ENCODE measurements at regions not wholly inside any gene's neighbourhood (a gene's known extent, or its start where the extent isn't known, plus 50 kb on each side); places are given as distances from the start of the nearest gene placed in this dataset.

DNA sequence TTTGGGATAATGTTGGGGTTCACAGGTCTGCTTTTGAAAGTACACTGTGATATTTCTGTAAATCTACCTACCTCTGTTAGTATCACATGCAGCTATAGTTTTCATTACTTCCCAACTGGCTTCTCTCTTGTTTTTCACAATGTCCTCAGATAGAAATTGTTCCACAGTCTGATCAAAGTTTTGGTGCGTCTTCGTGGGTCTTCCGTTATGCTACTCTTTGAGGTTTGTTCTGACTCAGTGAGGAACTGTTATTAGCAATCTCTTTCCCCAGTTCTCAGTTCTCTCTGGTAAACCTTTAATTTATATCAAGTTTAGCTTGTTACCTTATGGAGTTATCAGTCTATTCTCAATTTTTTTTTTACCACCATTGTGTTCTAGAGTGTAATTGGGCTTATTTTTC, 2061.2 kb upstream of the CDH9 start:
- DNase-seq (ENCODE audit: low spot score) = no peak

DNA sequence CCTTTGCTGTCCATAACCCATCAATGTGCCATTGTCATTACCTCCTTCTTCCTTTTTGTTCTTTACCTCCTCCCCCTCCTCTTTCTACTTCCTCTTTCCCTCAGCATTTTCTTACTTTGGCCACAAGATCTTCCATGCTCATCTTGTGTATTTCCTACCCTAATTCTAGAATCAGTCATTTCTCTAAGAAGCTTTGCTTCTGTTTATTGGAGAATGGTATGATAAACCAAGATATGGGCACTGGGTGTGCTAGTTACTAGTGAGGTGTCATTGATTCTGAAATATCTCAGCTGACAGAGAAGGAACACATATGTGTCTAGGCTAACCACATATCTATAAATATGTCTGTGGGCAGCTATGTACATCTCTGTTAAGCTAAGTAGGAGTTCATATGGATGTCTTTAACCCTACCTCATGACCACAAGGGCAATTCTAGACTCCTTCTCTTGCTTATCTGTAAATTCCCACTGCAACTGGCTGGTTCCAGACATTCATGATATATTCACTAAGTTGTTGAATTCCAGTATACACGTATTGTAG, 2051.3 kb upstream of the CDH9 start:
- no peak for DNase-seq (ENCODE audit: low spot score)

DNA sequence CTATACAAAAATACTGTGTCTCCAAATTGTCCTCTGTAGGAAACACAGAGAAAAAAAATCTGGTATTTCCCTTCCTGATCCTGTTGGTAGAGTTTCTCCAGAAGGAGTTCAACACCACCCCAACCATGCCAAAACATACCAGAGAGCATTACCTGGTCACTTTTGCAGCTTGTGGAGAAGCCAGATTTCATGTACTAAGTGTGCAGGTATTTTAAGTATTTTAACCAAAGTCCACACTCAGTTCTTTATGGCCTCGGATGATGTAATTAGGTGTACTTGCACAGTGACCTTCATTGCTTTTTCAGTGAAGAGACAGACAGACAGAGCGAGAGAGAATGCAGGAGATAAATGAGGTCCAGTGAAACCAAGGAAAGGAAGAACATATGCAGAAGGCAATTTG, 2046.8 kb upstream of the CDH9 start:
- DNase-seq (ENCODE audit: low spot score) = no peak

DNA sequence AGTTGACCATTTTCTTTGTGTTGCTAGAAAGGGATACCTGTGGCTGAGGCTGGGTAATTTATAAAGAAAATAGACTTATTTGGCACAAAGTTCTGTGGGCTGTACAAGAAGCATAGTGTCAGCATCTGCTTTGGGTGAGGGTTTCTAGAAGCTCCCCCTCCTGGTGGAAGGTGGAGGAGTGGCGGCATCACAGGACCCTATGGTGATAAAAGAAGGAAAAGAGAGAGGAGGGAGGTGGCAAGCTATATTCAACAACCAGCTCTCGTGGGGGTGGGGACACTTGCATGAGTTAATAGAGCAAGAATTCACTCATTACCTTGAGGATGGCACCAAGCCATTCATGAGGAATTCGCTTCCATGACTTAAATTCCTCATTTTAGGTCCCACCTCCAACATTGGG, 2041.4 kb upstream of the CDH9 start:
- DNase-seq (ENCODE audit: low spot score) = no peak

DNA sequence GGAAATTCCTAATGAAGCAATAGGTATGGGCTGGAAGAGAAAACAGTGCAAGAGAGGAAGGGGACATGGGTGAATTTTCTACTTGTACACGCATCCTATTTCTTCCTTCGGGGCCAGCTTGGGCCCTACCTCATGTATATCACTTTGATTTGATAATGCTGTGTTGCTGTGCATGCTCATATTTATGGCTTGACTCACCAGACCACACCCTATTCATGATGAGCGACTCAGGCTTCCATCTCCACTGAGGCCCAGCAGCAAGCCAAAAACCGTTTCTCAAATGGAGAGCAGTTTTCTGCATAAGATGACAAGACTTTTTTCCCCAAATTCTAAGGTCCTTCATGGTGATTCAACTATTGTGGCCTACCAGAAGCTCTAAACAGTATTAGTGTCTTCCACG, 2039.1 kb upstream of the CDH9 start:
- DNase-seq (ENCODE audit: low spot score) = no peak

DNA sequence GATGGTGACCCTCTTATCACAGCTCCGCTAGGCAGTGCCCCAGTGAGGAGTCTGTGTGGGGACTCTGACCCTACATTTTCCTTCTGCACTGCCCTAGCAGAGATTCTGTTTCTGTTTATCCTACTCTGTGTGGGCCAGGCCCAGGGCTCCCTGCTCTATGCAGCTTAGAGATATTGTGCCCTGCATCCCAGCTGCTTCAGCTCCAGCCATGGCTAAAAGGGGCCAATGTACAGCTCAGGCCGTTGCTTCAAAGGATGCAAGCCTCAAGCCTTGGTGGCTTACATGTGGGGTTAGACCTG, 2030.7 kb upstream of the CDH9 start:
- DNase-seq (ENCODE audit: low spot score) = no peak

DNA sequence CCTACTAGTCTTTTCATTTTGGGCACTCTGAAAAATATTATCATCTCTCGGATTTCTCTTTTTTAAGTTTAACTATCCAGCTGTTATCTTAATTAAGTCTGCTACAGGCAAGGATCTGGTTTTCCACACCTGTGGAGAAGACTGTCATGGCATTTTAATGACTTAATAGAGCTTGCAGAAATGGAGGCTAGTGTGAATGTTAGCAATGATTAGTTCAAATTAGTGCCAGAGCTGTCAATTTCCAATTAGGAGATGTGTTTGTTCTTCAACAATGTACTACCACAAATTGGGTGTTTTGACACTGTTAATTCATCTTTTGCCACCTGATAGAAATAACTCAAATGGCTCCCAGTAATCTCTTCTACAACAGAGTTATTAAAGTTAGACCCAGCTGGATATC, 2023.0 kb upstream of the CDH9 start:
- no peak for DNase-seq (ENCODE audit: low spot score)

DNA sequence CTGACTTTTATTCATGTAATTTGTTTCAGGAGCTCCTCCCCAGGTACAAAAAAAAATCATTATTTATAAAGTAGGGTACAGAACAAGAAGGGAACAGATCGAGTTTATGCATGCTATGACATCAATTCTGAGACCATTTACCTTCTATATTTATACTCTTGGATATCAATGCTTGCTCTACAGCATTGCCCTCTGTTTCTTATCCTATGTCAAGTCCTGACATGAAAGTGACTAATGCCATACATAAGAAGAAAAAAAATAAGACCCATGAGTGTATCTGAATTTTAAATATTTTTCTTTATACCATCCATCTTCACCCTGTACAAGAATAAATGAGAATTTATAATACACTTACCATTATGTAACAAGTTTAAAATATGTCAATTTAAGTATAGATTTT, 2016.3 kb upstream of the CDH9 start:
- no peak for DNase-seq (ENCODE audit: low spot score)

DNA sequence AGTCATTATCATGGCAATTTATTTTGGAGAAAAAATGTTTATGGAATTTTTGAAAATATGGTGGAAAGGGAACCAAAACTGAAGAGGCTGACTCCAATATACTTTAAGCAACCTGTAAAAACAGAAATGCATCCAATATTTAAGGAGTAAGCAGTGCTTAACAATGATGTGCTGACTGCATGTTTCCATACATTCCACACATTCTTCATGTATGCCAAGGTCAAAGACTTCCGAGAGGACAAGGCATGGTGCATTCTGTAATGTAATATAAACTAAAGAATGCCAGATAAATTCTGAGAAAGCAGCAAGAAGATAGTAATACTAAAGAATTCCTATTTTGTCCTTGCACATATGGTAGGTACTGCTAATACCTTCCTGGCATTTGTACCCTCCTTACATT, 2015.9 kb upstream of the CDH9 start:
- DNase-seq (ENCODE audit: low spot score) = peak; percentile 41

DNA sequence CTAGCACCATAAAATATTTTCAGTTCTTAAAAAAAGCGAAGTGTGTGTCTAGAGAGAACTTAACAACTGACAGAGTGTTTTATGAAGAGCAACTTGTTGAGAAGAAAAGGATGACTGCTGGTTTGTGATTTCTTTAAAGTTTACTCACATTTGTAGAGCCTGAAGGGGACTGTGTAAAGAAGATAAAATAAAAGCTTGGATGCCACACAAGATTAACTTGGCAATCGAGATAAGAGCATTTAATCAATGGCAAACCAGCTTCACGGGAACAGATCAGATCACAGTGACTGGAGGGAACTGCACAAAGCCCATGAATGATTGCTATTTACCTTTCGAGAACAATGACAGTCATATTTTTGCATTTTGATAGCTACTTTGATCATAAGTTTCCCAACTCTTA, 2013.1 kb upstream of the CDH9 start:
- peak; percentile 69 for DNase-seq (ENCODE audit: low spot score)

DNA sequence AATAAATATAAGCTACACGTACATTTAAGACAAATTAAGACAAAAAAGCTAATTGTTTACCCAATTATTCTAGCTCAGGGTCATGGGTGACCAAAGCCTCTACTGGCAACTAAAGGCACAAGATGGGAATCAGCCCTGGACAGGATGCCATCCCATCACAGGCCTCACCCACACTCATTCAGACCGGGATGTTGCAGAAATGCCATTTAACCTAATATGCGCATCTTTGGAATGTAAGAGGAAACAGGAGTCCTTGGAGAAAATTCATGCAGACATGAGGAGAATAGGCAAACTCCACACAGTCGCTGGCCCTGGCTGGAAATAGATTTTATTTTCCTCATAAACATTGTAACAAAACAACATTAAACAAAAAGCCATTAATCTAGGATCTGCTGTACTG, 2003.8 kb upstream of the CDH9 start:
- no peak for DNase-seq (ENCODE audit: low spot score)

DNA sequence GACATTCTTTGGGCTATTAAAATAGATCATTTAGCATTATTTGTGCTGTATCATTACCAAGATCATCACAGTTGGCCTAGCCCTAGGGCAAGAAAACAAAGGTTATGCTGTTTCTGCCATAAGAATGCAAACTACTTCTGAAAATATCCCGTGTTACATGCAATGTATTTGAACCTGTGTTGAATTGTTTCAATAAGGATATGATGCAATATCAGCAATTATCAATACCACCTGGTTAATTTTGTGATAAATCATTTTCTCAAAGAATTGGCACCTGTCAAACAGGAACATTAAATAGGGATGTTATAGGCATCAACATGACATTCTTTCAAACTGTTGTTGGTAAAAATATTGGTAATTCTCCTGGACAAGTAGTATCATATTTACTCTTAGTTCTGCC, 2002.0 kb upstream of the CDH9 start:
- no peak for DNase-seq (ENCODE audit: low spot score)

DNA sequence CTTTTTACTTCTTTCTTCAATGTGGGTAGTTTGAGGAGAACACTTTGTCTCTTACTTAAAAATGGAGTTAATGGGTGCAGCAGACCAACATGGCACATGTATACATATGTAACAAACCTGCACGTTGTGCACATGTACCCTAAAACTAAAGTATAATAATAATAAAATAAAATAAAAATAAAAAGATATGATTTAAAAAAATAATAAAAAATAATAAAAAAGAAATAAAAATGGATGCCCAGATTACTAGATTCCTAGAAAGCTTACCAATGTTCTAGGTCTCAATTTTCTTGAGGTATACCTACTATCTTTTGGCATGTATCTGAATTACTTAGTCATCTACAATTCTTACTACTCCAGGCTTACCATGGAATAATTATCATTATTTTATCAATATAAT, 2001.6 kb upstream of the CDH9 start:
- no peak for DNase-seq (ENCODE audit: low spot score)

DNA sequence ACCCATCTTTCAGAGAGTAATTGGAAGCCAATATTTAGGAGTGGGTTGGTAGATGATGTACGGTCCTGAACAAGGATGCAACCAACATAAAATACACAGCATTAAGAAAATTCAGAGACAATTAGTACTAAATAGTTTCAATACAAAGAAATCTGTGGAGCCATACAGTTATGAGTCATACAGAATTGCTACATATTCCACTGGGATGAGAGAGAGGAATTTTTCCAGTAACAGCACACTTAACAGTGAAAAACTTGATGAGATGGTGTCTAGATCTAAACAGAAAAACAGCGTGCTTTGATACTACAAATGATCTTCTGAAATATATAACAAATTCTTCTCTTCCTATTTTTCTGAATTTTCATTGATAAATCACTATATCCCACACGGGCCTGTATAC, 1999.3 kb upstream of the CDH9 start:
- peak; percentile 47 for DNase-seq (ENCODE audit: low spot score)

DNA sequence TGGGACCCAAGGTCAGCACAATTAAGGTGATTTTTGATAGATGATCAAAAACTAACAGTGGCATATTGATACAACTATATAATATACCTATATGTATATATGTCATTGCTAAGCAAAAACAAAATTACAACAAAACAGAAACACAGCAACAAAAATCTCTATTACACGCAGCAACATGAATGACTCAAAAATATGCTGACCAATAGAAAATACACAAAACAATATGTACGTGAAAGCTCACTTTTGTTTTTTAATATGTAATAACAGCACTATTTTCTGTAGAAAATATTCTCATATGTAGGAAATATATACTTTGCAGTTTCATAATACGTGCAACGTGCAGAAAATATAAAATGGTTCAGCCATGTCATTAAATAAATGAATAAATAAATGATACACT, 1985.7 kb upstream of the CDH9 start:
- DNase-seq (ENCODE audit: low spot score) = no peak

DNA sequence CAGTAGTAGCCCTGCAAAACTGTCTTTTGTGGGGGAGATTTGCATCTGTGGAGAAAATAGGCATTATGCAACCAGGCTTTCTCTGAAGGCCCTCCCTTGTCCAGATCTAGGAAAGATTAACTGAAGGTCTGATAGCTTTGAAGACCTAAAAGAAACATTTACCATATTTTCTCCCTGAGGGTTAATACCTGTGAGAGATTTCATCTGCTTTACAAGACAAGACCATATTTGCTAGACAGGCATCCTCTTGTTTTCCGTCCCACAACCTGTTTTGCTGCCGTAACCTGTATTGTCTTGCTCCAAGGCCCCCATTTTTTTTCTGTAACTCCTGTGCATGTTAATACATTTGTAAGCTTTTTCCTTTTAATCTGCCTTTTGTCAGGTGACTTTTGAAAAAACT, 1985.2 kb upstream of the CDH9 start:
- DNase-seq (ENCODE audit: low spot score) = peak; percentile 74

DNA sequence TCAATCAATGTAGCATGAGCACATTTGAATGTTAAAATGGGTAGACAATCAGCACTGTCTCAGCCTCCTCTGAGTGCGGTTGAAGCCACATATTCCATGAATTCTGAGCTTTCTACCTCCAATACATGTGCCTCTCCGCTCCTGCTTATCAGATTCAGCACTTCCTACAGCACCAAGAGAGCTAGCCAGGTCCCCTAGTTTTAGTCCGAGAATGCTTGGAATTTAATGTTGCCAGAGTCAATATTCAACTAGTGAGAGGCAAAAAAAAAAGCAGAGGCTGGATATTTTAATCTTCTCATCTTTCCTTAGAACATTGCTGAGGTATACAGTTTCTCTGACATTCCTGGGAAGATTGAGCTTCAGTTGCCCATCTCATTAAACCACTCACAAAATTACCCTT, 1979.1 kb upstream of the CDH9 start:
- DNase-seq (ENCODE audit: low spot score) = no peak

DNA sequence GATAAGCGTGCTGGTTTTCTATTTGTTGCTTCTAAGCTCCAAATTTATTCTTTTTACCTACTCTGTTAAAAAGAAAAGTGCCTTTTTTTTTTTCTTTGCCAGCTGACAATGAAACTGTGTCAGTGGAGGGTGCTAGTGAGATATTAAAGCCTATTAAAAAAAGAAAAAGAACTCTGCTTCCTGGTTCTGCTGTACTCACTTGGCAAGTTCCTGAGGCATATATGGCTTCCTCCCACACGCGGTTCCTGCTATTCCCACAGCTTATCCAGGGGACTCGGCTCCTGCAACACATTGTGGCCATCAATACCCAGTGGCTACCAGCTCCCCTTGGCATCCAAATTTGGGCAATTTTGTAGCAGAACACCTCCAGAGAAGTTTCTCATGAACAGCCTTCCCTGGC, 1977.7 kb upstream of the CDH9 start:
- DNase-seq (ENCODE audit: low spot score) = no peak

DNA sequence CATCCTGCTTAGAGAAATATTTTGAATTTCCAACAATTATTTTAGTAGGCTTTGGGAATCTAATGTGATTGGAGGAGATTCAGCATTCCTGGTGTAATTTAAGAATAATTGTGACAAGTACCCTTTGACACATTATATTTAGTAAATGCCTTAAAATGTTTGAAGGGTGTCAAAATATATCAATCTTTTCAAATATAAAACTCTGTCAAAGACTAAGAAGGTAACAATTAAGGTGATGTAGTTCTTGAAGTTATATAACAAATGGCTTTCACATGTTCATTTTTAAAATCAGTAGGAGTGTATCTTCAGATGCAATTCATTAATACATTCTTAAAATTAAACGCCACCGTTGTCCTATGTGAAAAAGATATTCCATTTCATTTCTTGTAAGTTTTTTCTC, 1977.1 kb upstream of the CDH9 start:
- DNase-seq (ENCODE audit: low spot score) = no peak

DNA sequence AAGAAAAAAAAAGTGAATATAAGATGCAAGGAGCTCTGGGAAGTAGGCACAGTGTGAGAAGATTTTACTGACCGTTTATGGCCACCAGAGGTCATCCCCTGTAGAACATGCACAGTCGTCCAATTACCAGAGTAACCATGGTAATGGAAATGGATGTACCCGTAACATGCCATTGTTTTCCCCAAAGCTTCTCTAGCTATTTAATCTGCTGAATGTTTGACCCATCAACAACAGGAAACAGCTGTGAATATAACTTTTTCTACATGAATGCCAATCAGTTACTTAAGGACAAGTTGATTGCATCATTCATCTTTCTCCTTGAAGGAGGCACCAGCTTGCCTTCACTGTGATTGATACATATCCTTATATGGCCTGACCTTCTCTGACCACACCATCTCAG, 1967.0 kb upstream of the CDH9 start:
- no peak for DNase-seq (ENCODE audit: low spot score)

DNA sequence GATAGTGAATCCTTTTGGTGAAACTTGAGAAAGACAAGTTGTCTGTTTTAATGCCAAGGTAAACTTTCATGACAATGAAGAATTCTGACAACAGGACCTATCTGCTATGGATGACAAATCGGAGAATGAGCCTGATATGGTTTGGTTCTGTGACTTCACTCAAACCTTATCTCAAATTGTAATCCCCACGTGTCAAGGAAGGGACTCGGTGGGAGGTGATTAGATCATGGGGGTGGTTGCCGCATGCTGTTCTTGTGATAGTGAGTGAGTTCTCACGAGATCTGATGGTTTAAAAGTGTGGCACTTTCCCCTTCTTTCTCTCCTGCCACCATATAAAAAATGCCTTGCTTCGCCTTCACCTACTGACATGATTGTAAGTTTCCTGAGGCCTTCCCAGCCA, 1964.1 kb upstream of the CDH9 start:
- DNase-seq (ENCODE audit: low spot score) = no peak

DNA sequence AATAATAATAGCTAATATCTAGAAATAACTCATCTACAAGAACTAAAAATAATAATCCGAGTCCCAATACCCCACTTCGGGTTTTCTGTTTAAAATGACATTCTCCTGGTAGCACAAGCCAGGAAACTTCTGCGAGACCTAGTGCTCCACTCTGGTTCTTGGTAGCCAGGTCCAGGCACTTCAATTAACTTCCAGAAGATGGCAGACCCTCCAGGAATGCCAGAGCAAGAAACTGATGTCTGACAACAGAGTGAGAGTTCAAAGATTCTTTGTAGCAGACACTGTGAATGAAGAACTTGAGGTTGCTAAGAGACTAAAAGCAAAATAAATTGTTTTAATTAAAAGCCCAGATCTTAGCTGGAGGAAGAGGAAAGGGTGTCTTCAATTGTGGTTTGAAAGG, 1963.3 kb upstream of the CDH9 start:
- no peak for DNase-seq (ENCODE audit: low spot score)

DNA sequence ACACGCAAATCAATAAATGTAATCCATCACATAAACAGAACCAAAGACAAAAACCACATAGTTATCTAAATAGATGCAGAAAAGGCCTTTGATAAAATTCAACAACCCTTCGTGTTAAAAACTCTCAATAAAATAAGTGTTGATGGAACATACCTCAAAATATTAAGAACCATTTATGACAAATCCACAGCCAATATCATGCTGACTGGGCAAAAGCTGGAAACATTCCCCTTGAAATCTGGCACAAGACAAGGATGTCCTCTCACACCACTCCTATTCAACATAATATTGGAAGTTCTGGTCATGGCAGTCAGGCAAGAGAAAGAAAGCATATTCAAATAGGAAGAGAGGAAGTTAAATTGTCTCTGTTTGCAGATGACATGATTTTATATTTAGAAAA, 1946.3 kb upstream of the CDH9 start:
- DNase-seq (ENCODE audit: low spot score) = no peak

DNA sequence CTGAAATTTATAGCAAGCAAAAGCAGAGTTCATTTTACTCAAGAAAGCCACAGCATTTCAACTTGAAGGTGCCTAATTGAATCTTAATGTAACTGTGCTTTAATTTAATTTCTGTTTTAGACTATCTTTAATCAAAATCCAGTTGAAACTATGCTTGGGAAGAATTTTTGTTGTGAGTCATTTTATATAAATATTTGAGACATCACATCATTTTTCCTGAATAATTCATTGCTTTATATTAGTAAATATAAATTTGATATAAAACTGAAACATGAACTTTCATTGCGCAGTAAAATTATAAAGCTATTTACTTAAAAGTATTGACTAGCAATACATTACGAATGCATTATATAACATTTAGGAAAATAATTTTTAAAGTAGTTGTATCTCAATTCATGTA, 1937.1 kb upstream of the CDH9 start:
- DNase-seq (ENCODE audit: low spot score) = no peak

DNA sequence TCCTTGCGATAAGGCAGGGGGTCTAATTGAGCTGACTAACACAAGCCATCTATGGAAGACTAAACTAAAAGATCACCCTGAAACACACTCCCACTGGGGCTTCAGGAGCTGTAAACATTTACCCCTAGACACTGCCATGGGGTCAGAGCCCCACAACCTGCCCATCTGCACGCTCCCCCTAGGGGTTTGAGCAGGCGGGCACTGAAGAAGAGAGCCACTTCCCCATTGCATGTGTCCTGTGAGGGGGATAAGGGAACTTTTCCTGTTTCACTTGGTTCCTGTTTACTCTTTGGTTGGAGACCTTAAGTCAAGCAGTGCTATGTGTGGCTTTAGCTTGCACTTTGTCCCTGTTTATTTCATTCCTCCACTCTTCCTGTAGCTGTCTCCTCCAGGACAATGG, 1929.5 kb upstream of the CDH9 start:
- no peak for DNase-seq (ENCODE audit: low spot score)
